GM18502 (cell line): ENCODE measurements at regions not wholly inside any gene's neighbourhood (a gene's known extent, or its start where the extent isn't known, plus 50 kb on each side); places are given as distances from the start of the nearest gene placed in this dataset.

Experiments used
- ATAC-seq: cut with Tn5 transposase; IDR thresholded peaks from one replicate; pipeline ENCODE4 v1.9.1; 2021; ENCODE audit warnings: mild to moderate bottlenecking; ENCODE audit not compliant: unreplicated experiment, poor library complexity

- no peak for ATAC-seq
Measured at GRCh38 chr4:23943478-23943877, 53.6 kb upstream of the PPARGC1A start.

DNA sequence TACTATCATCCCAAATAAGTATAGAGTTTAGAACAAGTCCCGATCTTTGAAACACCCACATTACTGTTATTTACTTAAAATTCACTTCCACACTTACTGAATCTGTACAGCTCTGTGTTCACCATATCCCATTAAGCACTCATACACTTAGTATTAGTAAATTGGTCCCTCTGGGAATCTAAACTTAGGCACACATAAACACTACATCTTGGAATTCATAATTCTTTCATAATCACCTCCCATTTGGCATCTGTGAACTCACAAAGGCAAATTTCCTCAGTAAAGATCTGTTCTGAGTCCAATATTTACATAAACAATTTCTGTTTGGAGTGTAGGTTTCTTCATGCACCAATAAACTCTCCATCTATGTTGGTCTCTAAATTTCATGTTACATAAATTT, 52.6 kb upstream of the PPARGC1A start:
- no peak for ATAC-seq
